AG09309 (cell line): ENCODE measurements at regions not wholly inside any gene's neighbourhood (a gene's known extent, or its start where the extent isn't known, plus 50 kb on each side); places are given as distances from the start of the nearest gene placed in this dataset.

Experiments
- DNase-seq: peaks from one replicate; pipeline ENCODE4 v3.0.0-alpha.2; 2010; ENCODE audit warnings: low read depth
- H3K4me3 ChIP-seq: 2 replicates; pipeline ENCODE4 v1.5.1; 2011; ENCODE audit warnings: mild to moderate bottlenecking, low read depth, low read length, moderate library complexity; ENCODE audit not compliant: control insufficient read depth
- TF ChIP-seq, protein P1 (sequence below): IDR thresholded peaks from 2 replicates; pipeline ENCODE4 v1.5.1; 2011; ENCODE audit warnings: mild to moderate bottlenecking, low read depth, low read length, inconsistent platforms; ENCODE audit not compliant: insufficient read depth, control insufficient read depth; ENCODE audit errors: missing control alignments

DNA sequence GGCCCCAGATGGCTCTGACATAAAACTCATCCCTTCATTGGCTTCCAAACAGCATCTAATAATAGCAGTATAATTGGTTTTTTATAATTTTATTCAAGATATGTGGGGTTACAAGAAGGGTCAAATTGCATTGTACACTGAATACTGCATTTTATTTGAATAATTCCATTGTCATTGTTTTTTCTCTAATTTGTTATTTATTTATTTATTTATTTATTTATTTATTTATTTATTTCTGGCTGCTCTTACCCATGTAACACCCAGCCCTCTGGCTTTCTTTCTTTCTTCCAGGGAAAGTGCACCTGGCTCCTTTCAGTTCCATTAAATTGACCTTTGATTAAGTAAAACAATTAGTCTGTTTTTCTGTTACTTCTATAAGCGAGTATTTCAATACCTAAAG is 210.1 kb downstream of the CDH9 start:
- TF ChIP-seq, protein P1, sequence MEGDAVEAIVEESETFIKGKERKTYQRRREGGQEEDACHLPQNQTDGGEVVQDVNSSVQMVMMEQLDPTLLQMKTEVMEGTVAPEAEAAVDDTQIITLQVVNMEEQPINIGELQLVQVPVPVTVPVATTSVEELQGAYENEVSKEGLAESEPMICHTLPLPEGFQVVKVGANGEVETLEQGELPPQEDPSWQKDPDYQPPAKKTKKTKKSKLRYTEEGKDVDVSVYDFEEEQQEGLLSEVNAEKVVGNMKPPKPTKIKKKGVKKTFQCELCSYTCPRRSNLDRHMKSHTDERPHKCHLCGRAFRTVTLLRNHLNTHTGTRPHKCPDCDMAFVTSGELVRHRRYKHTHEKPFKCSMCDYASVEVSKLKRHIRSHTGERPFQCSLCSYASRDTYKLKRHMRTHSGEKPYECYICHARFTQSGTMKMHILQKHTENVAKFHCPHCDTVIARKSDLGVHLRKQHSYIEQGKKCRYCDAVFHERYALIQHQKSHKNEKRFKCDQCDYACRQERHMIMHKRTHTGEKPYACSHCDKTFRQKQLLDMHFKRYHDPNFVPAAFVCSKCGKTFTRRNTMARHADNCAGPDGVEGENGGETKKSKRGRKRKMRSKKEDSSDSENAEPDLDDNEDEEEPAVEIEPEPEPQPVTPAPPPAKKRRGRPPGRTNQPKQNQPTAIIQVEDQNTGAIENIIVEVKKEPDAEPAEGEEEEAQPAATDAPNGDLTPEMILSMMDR = no peak
- no peak overlapping the region for H3K4me3 ChIP-seq
- DNase-seq = no peak

DNA sequence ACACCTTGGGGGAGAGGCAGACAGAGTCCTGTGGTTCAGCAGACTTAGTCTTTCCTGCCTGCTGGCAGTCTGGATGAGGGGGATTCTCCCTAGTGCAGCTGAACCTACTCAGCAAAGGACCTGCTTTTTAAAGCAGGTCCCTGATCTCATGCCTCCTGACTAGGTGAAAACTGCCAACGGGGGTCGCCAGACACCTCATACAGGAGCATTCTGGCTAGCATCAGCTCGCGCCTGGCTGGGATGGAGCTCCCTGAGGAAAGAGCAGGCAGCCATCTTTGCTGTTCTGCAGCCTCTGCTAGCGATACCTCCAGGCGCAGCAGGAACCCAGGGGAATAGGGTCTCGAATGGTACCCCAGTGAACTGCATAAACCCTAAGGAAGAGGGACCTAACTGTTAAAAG is 225.2 kb downstream of the CDH9 start:
- TF ChIP-seq, protein P1 = no peak
- no peak for DNase-seq
- no peak overlapping the region for H3K4me3 ChIP-seq

DNA sequence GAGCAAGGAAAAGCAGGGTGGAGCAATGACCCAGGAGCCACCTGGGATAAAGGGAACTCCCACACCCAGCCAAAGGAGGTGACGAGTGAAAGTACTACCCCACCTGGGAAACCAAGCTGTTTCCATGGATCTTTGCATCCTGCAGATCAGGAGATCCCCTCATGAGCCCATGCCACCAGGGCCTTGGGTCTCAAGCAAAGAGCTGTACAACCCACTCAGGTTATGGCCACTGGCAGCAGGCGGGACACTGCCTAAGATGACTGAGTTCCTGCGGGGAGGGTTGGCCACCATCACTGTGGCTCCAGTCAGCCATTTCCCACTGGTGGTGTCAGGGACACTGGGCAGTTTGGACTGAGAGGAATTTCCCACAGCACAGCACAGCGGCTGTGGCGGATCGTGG is 225.7 kb downstream of the CDH9 start:
- H3K4me3 ChIP-seq = no peak overlapping the region
- no peak for DNase-seq
- TF ChIP-seq, protein P1 = no peak

DNA sequence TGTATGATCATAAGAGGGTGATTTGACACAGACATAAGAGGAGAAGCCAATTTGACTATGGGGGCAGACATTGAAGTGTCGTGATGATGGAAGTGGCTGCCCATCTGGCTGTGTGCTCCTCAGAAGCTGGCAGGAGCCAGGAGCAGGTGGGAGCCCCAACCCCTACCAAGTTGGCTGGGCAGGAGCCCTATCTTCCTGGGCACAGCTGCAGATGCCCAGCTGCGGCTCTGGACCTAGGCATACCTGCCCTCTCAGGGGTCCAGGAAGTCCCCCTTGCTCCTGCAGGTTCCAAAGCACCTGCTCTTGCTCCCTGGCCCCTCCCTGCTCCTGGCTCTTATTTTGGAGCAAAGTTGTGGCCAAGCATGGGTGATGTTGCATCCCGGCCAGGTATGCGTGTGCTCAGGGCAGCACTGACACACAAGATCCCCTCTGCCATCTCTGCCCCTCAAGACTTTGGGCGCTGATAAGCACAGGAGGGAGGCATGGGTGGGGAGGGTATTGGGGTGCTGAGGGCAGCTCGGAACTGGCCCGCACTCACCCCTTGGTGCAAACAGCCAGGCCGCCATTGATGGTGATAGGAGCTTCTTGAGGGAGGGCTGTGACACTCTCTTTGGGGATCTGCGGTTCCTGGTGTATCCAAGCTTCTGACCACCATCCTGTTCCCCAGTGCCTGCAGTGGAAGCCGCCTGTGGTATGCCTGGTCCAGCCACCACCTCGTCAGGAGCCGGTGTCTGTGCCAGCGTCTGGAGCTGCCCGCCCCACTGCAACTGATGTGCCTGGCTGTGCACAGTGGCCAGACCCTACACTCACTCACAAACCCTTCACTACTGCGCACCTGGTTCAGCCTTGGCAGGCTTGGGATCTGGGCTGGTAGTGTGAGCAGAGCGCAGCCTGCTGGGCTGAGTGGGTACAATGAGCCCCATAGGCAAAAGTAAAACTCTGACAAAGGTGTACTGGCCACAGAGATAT is 230.9 kb downstream of the CDH9 start:
- no peak overlapping the region for H3K4me3 ChIP-seq
- TF ChIP-seq, protein P1 = no peak
- DNase-seq = no peak

DNA sequence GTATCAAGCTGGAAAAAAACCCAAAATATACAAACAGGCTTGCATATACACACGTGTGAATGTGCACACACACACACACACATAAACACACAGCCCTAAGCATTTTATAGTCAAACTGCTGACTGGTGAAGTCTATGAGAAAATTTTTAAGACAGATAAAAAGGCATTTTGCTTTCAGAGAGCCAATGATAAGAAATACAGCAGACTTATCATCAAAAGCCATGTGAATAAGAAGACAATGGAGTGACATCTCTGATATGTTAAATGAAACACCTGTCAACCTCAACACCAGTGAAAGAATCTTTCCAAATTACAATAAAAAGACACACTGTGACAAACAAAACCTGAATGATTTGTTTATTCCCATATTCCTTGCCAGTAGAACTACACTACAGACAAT is 233.3 kb downstream of the CDH9 start:
- no peak for DNase-seq
- TF ChIP-seq, protein P1 = no peak
- no peak overlapping the region for H3K4me3 ChIP-seq

DNA sequence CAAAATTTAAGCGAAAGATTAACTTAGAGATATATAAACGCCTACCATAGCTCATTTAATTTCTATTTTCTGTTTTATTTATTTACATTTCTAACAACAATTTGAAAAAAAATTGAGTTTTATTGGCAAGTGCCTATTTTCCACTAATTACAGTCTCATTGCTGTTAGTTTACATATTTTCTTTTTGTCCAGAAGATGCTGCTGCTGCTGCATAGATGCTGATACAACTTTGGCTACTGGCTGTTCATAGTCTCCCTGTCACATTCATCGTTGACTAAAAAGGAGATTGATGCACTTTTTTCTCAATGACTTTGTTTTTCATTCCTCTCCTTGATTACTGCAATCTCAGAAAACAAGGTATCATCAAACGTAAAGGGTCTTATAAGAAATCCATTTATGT is 235.4 kb downstream of the CDH9 start:
- TF ChIP-seq, protein P1 = no peak
- no peak overlapping the region for H3K4me3 ChIP-seq
- no peak for DNase-seq
